GM18520 (cell line): ENCODE measurements at regions not wholly inside any gene's neighbourhood (a gene's known extent, or its start where the extent isn't known, plus 50 kb on each side); places are given as distances from the start of the nearest gene placed in this dataset.

Experiments used
- ATAC-seq: cut with Tn5 transposase; IDR thresholded peaks from one replicate; pipeline ENCODE4 v1.9.1; 2021; ENCODE audit not compliant: unreplicated experiment

DNA sequence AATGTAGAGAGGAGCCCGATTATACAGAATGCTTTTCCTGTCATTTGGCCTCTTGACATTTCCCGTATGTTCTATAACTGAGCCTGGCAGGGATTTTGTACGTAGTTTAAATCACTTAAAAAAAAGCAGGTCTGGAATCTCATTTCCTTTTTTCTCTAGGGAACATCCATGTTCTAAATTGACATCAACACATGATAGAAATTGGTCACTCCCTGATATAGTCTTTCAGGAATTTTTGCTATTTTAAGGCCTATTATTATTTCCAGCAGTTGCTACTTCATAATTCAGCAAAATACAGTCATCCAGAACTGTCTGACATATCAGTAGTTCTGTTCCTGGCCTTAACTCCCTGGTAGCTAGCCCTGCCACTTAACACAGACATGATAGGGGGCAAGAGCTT, 565.7 kb upstream of the ZEB2 start:
- no peak for ATAC-seq

DNA sequence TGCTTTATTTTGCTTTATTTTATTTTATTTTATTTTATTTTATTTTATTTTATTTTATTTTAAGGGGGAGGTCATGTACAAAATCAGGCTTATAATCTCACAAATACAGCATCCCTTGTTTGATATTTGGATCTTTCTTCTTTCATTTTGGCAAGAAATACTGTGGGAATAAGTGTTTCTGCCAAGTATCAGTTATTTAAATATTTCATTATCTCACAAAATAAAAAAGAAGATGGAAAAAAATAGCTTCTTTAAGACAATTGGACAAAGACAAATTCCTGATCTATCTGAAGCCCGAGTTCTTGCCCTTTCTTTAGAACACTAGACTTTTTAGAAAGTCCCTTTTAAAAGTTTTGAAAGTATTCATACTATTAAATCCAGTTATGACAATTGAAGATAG, 560.5 kb upstream of the ZEB2 start:
- no peak for ATAC-seq

DNA sequence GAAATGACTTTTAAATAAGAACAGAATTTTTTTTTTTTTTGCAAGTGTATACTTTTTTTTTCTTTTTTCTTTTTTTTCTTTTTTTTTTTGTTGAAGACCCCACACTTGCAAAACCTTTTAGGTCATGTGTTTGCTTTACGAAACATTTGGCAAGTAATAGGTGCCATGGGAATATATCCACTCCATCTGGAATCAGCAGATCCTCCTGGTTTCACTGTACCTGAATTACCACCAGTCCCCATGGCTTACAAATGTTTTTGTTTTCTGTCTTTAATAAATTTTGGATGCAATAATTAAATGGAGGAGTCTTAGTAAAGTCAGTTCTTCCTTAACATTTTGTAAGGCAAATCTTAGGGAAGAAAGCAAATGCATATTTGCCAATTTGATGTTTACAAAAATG, 559.7 kb upstream of the ZEB2 start:
- no peak for ATAC-seq

DNA sequence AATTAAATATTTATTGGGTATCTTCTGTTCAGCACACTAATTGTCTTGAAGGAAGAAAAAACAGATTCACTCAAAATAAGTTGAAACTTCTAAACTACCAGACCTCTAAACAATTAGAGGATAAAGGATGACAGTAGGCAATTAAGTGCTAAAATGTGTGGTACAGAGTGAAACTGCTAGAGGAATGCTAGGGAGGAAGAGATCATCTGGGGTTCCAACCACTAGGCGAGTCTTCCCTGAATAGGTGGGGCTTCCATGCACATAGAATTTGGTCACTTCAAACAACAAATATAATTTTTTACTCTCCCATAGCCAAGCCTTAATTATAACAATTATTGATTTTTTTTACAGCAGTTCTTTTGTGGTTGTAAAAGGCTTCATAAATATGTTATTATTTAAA, 559.0 kb upstream of the ZEB2 start:
- ATAC-seq, result no peak

DNA sequence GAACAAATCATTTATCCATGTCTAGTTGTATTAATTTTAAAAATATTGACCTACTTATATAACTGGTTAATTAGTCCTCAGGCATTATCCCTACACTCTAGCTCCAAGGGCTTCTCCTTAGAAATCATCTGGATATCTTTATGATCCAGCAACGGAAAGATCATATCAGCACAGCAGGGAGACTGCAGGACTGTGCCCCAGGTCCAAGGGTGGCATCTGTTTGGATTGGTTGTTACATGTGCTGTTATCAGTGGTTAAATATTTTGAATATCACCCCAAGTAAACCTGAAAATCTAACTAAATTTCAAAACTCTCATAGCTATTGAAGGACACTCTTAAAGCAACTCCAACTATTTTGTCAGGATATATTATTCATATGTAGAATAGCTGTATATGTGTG, 556.2 kb upstream of the ZEB2 start:
- no peak for ATAC-seq

DNA sequence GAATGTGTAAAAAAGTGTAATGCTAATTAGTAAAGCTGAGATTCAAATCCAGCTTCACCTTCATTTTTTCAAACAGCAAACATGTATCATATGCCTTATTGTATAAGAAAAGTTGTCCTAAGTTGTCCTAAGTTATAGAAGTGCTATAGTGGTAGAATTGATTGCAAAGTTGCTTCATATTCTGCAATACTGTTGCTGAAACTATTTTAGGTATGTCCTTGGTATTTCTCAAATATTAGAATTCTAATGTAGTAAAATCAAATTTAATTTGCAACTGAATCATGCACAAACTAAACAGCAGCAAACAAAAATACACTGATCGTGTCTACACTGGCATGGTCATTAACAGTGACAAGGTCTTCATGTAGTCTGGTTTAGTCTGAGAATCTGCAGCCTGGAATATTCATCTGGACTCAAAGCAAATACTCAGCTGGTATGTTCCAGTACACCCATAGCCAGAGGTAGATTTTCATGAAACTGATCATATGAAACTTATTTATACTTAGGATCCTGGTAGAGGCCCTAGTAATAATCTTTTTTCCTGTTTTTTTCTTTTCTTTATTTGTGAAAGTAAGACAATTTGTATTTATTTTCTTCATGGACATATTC, 555.6 kb upstream of the ZEB2 start:
- no peak for ATAC-seq

DNA sequence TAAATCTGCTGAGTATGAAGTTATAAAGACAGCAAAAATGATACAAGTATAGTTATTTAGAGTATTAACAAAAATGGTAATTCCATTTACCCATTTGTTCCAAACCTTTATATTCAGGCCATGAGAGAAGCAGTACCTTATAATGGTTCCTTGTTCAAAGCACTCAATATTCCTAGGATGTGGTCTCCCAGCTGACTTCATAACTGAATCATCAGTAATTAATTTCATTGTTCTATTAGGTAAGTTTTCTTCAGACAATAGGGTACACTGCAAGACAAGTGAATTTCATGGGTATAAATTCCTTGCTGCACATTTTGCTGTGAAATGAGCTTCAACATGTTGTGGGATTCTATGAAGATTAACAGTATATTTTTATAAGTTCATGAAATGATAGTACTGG, 550.8 kb upstream of the ZEB2 start:
- ATAC-seq, result no peak

DNA sequence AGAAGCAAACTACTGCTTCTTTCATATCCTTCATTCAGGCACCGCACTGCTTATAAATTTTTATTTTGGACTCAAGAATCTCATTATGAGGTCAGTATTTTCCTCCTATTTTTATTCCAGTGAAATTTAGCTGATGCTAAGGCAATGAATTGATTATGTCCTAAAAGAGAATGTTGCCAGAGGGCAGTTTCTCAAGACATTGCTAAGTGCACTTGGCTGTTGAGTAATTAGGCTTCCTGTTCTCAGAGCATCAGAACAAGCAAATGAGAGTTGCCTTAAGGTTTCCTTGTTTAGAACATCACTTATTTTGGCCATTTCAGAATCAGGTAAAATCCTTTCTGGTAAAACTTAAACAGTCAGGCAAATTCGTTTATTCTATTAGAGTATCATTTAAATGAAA, 548.6 kb upstream of the ZEB2 start:
- ATAC-seq, result no peak

DNA sequence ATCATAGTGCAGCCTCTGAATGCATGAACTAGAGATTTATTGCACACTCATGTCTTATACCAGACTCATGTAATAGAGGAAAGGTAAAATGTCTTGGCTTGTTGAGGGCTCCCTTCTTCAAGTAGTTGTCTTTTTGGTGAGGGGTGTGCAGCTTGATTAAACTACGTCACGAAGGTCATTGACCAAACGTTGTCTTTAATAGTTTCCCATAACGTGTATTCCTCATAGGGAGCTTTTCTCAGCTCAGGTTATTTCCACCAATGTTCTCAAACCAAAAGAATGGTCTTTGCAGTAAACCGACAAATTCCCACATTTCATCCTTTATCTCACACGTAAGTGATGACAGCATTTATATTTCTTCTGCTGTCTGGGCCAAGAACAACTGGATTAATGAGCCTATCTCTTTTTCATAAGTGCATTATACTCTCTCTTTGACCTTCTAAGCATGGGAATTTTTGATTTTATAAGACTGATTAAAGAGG, 547.7 kb upstream of the ZEB2 start:
- no peak for ATAC-seq

DNA sequence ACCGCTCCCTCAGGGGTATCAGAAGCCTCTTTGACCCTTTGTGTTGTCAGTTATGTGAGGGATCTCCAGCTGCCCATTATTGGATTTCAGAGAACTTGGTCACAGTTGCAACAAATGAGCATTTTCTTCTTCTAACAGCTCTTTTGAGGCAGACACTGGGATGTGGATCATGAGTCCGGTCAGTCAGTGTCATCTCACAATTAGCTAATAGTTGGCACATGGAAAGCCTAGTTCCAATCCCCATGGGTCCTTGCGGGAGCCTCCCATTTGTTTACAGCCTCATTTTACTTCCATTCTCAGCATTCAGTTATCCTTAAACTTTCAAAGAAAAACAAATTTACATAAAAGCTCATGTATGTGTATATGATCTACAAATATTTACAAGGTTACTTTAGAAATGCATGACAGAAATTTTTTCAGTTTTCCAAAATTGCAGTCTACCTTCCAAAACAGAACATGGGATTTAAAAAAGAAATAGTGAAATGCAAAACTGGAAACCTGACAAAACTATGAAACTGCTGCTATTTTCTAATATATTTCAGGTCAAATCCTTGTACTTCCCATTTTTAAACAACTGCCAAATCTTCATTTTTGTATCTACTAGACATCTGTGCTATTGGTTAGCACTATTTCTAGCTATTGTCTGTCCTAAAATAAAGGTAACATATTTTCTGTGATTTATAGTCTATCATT, 547.1 kb upstream of the ZEB2 start:
- no peak for ATAC-seq

DNA sequence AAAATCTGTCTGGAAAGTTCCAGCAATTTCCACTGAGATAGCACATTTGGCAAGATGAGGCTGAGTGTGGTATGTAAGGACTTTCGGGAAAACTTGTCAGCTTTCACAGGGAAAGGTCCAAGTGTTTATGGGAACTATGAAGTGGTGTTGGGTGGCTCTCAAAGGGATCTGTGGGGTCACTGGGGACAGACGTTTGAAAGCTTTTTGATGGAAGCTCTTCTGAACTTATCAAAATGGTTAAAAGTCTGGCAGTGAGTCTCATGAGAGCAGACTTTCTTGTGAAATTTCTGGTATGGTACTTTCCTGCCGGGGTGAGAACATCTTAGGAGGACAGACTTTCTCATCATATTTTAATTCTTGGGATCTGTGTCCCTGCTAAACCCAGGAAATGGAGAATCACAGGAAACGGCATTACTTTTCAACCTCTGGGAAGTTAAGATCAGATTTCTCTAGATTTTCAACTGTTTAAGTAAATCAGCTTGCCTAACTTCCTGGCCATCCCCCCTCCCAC, 546.3 kb upstream of the ZEB2 start:
- no peak for ATAC-seq

DNA sequence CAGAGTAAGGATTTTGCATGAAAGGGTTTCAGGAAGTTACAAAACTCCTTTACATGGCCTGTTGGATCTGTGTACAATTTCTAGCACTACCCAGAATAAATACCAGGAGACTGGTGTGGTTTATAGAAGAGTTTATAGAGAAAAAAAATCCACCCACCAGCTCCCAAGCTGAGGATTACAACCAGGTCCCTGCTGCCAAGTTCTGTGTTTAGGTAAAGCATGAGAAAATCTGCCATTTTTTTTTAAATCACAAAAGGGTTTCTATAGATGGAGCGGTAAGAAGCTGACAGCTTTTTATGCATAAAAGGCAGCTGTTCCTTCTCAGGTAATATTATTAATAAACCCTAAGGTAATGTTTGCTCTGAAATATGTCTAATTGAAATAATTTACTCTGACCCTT, 545.4 kb upstream of the ZEB2 start:
- no peak for ATAC-seq

DNA sequence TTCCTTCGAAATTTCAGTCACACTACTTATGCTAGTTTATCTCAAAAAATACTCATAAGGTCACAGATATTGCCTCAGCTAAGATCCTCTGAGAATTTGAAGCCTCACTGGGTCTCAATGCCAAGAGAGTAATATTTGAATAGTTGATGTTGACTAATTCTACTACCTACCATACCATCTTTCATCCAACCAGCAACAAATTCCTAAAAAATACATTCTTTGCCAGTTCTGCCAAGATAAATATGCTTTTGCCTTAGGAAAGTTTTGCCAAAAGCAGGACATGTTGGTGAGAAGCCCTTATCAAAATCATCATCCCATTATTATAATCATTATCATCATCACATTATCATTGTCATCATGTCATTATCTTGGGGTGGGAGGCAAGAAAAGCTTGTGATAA, 544.6 kb upstream of the ZEB2 start:
- no peak for ATAC-seq

DNA sequence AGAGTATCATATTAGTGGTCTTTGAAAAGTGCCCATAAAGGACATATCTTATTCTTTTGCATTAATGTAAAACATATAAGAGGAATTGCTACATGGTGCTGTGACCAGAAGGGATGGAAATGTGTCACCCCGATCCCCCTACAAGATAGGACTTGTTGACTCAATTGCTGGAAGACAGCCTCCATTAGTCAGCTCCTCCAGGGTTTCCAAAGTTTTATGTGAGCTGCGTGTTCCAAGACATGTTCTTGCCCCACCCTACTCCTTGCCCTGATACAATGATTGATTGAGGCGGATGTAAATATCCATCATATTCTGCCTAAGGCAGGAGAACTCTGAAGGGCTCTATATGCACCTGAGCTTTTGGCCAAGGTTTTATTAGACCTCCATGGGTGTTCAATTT, 541.0 kb upstream of the ZEB2 start:
- ATAC-seq, result no peak

DNA sequence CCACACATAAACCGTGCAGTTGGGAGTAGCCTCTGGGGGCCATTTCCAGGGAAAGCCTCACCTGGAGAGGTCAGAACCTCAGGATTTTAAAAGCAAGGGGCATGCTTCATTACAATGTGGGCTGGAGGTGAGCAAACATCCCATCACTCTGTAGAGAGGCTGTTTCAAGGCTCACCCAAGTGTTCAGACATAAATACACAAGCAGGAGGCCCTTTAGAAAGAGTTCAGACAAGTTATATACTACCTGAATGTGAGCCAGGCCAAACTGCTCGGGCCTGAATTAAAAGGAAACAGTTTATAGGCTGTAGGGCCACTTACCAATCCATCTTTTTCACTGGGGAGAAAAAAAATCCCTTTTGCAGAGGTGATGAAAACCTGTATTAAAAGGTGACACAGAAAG, 540.0 kb upstream of the ZEB2 start:
- ATAC-seq, result no peak

DNA sequence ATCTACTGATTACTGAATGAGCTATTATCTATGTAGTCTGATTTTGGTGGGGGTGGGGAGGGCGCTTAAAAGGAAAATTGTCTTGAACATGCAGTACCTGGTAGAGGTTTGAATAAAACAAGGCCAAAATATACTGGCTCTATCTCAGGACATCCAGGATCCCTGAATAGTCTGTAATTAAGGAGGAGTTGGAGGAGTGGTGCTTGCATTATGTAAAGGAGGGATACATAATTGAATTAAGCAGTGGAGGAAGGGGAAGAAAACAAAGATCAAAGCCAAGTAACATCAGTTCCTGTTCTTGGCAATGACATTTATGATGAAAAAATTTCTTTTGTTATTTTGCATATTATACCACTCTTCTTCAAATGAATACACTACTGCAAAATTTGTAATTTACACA, 539.4 kb upstream of the ZEB2 start:
- no peak for ATAC-seq

DNA sequence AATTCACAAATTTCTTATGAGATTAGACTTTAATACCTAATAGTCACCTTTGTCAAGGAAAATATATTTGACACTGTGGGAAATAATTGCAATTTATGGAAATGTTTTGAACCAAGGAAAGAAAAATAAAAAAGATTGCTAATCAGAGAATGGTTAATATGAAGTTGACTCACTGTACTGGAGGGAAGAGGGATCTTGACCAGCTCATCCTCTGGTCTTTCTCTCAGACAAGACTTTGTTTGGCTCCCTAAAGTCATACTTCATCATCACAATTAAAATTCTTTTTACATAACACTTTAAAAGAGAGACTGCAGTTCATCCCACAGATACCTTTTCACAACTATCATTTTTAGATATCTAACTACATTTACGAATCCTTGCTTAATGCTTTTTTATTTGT, 538.5 kb upstream of the ZEB2 start:
- ATAC-seq, result no peak

DNA sequence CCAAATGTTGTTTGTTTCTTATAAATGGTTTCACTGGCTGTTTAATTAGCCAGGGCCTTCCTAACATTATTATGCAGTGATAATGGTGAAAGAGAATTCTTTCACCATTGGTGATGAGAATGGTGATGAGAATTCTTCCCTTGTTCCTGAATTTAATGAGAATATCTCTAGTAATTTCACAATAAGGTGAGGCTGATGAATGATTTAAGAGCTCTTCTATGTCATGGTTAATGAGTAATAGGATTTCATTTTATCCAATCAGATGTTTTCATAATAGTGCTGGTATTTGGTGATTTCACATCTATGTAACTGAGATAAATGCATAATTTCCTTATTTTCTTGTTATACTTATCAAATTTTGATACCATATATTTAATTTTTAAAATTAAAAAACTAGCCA, 535.7 kb upstream of the ZEB2 start:
- ATAC-seq, result no peak

DNA sequence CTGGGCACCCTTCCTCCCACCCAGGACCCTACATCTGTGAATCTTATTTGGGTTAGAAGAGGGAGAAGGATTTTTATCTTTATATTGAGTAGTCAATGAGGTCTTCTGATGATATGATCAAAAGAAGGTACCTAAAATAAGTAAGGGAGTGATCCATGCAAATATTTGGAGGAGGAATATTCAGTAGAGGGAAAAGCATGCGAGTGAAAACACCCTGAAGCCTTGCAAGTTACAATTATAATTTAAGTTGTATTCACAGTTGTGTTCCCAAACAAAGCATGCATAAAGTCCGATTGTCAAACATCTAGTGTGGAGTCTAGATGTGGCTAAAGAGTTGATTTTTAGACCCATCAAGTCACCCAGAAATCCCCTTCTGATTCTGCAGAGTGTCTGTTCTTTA, 530.2 kb upstream of the ZEB2 start:
- ATAC-seq, result no peak

DNA sequence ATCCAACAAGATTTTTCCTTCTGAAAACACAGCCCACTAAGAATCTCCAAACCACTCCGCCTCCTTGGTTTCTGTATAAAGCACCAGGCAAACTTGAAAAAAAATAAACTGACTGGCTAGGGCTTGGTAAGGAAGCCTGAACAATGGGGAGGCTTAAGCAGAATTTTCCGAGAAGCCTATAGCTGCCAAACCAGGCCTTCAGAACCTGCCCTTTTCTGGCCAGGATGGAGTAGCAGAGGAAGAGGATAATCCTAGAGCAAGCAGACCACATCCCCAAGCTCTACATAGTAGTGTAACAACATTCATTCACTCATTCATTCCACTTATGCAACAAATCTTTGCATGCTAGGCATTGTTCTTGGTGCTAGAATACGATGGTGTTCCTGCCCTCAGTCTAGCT, 529.6 kb upstream of the ZEB2 start:
- no peak for ATAC-seq

DNA sequence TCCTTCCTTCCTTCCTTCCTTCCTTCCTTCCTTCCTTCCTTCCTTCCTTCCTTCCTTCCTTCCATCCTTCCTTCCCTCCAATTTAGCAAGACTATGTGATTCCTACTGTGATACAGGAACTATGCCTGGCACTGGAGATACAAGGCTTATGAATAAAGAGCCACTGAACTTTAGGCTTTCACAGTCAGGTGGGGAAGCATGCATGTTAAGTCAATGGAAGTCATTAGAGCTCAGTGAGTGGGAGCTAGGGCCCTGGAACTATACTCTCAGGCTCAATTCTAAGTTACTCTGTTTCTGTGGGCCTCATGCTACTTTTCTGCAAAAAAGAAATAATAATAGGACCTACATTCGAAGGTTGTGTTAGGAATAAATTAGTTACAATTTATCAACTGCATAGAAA, 527.6 kb upstream of the ZEB2 start:
- no peak for ATAC-seq

DNA sequence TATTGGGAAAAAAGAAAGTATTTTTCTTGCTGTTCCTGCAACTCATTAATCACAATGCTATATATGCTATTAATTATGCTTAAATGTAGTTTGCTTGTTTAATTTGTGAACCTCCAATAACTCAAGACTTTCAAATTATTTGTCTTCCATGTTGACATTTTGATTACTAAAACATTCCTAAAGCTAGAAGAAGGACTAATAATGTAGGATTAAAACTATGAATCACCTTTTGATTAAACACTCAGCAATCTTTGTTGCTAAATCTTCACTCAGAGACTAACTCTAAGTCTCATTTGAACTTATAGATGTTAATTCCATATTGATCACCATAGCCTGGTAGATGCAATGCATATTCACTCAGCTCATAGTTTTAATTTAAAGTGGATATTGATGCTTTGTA, 524.6 kb upstream of the ZEB2 start:
- no peak for ATAC-seq

DNA sequence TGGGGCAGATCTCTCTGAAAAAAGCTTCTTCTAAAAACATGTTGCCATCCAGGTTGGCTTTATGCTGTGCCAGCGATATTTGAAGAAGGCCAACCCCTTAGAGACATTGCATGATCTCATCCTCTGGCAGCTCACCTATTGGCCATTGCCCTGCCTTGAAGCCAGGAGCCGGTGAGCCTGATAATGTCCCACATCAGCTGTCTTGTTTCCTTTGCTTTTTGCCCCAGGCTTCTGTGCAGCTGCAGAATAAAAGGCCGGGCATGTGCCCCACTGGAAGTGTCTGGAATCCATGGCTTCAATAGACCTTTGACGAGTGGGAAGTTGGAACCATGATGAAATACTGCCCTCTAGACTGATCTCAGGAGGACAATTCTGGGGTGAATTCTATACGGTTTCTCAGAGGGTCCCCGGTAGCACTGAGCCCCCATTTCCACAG, 523.5 kb upstream of the ZEB2 start:
- no peak for ATAC-seq
